ENCODE measurements at regions not wholly inside any gene's neighbourhood (a gene's known extent, or its start where the extent isn't known, plus 50 kb on each side); places are given as distances from the start of the nearest gene placed in this dataset.
A peak's percentile ranks its signal among the peaks of the same experiment; 100 is the strongest.

DNA sequence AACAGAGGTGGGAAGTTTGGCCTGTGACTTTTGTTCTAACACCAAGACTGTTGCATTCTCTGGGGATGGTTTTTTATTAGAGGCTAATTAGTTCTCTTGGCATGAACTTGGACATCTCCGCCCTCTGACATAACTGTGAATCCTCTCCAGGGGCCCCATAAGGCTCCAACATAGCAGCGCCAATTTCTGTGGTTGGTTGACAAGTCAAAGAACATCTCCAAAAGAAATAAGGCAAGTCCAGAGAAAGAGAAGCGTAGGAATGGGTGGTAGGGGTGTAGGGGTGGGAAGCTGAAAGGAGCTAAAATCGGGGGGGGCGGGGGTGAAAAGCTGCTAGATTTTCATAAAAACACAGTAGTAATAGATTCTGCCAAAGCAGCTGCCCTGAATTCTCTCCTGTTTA lies 81.0 kb upstream of the DAB2 start:
- no peaks in the 10 kb centered on the region for H3K36me3 ChIP-seq (ENCODE audit: insufficient read depth, low read length)
- no peaks in the 10 kb centered on the region for H3K27me3 ChIP-seq (ENCODE audit: control insufficient read depth in 1 of 2, insufficient read depth in 2 of 2, low read length in 2 of 2)
- H3K4me3 ChIP-seq (ENCODE audit: low read depth in 1 of 2, low read length in 2 of 2) = no peak overlapping the region
- no peak overlapping the region for H3K27ac ChIP-seq (ENCODE audit: low read depth, low read length)
- H3K4me1 ChIP-seq (ENCODE audit: insufficient read depth, low read length) = peaks cover 27% of the 10 kb centered on the region
- no peak overlapping the region for H3K9ac ChIP-seq (ENCODE audit: low read length)
- H3K9me3 ChIP-seq (ENCODE audit: low read length) = no peaks in the 10 kb centered on the region

DNA sequence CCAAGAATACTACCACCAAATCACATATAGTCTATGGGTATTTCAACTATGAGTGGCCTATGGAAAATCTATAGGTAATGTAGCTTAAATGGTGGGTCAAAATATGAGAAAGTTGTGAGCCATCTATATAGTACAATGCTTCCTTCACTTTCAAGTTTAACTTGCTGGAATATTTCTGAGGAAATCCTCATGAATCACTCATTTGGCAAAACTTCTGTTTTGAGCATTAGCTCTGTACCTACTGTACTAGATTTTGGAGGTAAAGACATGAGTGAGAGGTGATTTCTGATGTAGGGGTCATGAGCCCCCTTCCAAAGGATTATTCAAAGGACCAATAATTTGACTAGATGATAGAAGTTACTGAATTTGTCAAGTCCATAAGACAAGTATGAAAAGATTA lies 80.6 kb upstream of the DAB2 start:
- Histone ChIP-seq H3K4me1 (ENCODE audit: insufficient read depth, low read length) (peaks cover 27% of the 10 kb centered on the region), H3K9me3 (ENCODE audit: low read length) (no peaks in the 10 kb centered on the region), H3K27ac (ENCODE audit: low read depth, low read length) (no peak overlapping the region), H3K4me3 (ENCODE audit: low read depth in 1 of 2, low read length in 2 of 2) (no peak overlapping the region), H3K9ac (ENCODE audit: low read length) (no peak overlapping the region), H3K36me3 (ENCODE audit: insufficient read depth, low read length) (no peaks in the 10 kb centered on the region), H3K27me3 (ENCODE audit: control insufficient read depth in 1 of 2, insufficient read depth in 2 of 2, low read length in 2 of 2) (no peaks in the 10 kb centered on the region)

DNA sequence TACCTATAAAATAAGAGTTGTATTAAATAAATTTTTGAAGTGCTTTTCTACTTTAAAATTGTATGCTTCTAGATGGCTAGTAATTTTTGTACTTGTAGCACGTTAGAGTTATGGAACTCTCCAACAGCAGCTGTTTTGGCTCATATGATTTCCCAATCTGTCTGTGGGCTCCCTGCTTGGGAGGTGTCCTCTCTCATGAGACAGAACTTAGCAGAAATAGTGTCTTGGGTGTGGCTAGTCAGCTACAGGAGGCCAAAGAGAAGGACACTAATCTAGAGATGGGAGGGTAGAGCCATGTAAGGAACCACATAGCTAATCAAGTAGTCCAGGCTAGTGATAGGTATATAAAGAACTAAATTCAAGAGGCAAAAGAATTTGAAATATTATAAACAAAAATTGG lies 78.4 kb upstream of the DAB2 start:
- Histone ChIP-seq H3K9ac (ENCODE audit: low read length) (no peak overlapping the region), H3K36me3 (ENCODE audit: insufficient read depth, low read length) (no peaks in the 10 kb centered on the region), H3K27me3 (ENCODE audit: control insufficient read depth in 1 of 2, insufficient read depth in 2 of 2, low read length in 2 of 2) (no peaks in the 10 kb centered on the region), H3K4me1 (ENCODE audit: insufficient read depth, low read length) (peaks cover 27% of the 10 kb centered on the region), H3K9me3 (ENCODE audit: low read length) (no peaks in the 10 kb centered on the region), H3K27ac (ENCODE audit: low read depth, low read length) (peak overlapping the region; percentile 14), H3K4me3 (ENCODE audit: low read depth in 1 of 2, low read length in 2 of 2) (no peak overlapping the region)

DNA sequence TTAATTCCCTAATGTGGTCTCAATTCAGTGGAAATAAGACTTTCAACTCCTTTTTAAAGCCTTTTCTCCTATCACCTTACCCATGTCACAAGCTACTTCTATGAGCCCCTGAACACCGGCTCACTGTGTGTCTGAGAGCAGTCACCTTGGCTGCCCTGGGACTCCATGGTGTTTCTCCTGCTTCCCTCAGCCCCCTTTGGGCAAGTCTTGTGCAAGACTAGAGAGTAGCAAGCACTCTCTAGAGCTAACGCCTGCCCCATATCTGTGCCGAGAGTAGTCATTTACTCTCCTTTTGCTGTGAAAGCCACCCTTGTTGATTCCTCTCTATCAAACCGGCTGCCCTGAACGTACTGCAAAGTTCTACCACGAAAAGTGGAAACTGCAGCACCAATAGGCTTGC lies 77.9 kb upstream of the DAB2 start:
- H3K9me3 ChIP-seq (ENCODE audit: low read length) = no peaks in the 10 kb centered on the region
- peak overlapping the region; percentile 63 for H3K27ac ChIP-seq (ENCODE audit: low read depth, low read length)
- peaks cover 27% of the 10 kb centered on the region for H3K4me1 ChIP-seq (ENCODE audit: insufficient read depth, low read length)
- no peak overlapping the region for H3K4me3 ChIP-seq (ENCODE audit: low read depth in 1 of 2, low read length in 2 of 2)
- no peaks in the 10 kb centered on the region for H3K27me3 ChIP-seq (ENCODE audit: control insufficient read depth in 1 of 2, insufficient read depth in 2 of 2, low read length in 2 of 2)
- no peaks in the 10 kb centered on the region for H3K36me3 ChIP-seq (ENCODE audit: insufficient read depth, low read length)
- no peak overlapping the region for H3K9ac ChIP-seq (ENCODE audit: low read length)

DNA sequence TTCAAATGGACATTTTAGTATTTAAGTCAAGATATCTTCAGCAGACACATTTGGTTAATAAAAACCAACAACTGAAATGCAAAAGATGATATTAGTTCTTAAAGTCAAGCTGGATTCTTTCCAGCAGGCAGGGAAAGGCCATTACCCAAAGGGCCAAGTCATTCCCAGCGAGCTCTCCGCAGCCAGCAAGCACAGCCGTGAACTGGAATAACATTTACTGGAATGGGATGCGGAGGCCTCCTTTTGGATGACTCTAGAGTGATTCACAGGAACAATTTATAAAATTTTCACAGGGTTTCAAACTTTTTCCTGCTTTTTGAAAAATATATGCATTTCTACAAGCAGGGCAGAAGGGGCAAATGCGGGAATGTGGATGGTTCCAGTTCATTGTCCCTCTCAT lies 76.6 kb upstream of the DAB2 start:
- H3K9me3 ChIP-seq (ENCODE audit: low read length) = no peaks in the 10 kb centered on the region
- H3K36me3 ChIP-seq (ENCODE audit: insufficient read depth, low read length) = no peaks in the 10 kb centered on the region
- H3K4me1 ChIP-seq (ENCODE audit: insufficient read depth, low read length) = peaks cover 27% of the 10 kb centered on the region
- peak overlapping the region; percentile 13 for H3K27ac ChIP-seq (ENCODE audit: low read depth, low read length)
- no peaks in the 10 kb centered on the region for H3K27me3 ChIP-seq (ENCODE audit: control insufficient read depth in 1 of 2, insufficient read depth in 2 of 2, low read length in 2 of 2)
- no peak overlapping the region for H3K9ac ChIP-seq (ENCODE audit: low read length)
- no peak overlapping the region for H3K4me3 ChIP-seq (ENCODE audit: low read depth in 1 of 2, low read length in 2 of 2)

DNA sequence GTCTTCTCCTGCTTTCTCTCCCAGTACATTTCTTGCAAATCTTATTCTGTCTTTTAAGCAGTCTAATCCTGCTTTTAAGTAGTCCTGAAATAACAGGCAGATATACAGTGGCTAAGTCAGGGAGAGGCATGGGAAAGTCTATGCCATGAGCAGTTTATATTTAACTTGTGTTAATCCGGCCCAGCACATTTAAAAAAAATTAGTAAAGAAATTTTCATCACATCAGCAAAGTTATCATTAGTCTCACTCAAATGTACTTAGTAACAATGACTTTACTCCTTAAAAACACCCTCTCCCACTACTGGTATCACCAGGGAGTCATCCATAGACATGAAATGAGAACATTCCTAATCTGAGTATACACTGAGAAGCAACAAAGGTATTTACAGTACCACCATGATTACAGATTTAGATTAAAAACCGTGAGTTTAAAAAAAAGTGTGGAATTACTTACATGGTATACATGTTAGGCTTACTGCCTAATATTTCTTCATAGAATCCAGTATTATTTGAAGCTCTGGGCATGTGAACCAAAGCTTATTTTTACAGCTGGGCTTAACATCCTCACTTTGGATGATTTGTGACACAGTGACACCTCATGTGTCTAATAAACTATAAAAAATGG lies 75.9 kb upstream of the DAB2 start:
- no peaks in the 10 kb centered on the region for H3K36me3 ChIP-seq (ENCODE audit: insufficient read depth, low read length)
- no peak overlapping the region for H3K9ac ChIP-seq (ENCODE audit: low read length)
- no peaks in the 10 kb centered on the region for H3K27me3 ChIP-seq (ENCODE audit: control insufficient read depth in 1 of 2, insufficient read depth in 2 of 2, low read length in 2 of 2)
- H3K4me1 ChIP-seq (ENCODE audit: insufficient read depth, low read length) = peaks cover 27% of the 10 kb centered on the region
- H3K4me3 ChIP-seq (ENCODE audit: low read depth in 1 of 2, low read length in 2 of 2) = no peak overlapping the region
- peak overlapping the region; percentile 13 for H3K27ac ChIP-seq (ENCODE audit: low read depth, low read length)
- H3K9me3 ChIP-seq (ENCODE audit: low read length) = no peaks in the 10 kb centered on the region

DNA sequence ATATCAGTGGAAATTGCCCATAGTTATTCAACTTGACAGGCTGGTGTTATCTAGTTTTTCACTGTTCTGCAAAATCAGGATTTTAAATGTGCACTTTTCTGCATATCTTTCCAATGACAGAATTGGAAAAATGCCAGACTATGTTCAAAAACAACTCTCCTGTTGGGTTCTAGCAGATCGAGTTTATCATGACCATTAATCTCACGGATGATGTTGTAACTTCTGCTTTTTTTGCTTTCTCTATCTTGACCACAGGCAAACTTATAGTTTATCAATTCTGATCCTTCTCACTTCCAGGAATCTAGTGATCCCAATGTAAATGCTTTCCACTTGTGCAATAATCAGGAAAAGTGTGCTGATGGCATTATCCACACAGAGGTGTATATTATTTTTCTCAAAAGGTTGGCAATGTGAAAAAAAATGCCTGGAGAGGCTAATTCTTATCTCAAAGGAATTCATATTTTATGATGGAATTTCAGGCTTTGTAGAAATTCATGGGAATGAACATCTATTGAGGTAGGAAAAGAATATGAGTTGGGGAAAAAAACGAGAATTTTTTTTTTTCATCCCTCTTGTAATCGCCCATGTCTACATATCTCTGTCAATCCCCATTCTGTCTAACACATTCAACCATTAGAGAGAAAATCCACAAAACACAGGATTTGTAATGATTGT lies 73.6 kb upstream of the DAB2 start:
- Histone ChIP-seq H3K4me3 (ENCODE audit: low read depth in 1 of 2, low read length in 2 of 2) (no peak overlapping the region), H3K27ac (ENCODE audit: low read depth, low read length) (no peak overlapping the region), H3K9me3 (ENCODE audit: low read length) (no peaks in the 10 kb centered on the region), H3K36me3 (ENCODE audit: insufficient read depth, low read length) (no peaks in the 10 kb centered on the region), H3K27me3 (ENCODE audit: control insufficient read depth in 1 of 2, insufficient read depth in 2 of 2, low read length in 2 of 2) (no peaks in the 10 kb centered on the region), H3K4me1 (ENCODE audit: insufficient read depth, low read length) (peaks cover 23% of the 10 kb centered on the region), H3K9ac (ENCODE audit: low read length) (no peak overlapping the region)

DNA sequence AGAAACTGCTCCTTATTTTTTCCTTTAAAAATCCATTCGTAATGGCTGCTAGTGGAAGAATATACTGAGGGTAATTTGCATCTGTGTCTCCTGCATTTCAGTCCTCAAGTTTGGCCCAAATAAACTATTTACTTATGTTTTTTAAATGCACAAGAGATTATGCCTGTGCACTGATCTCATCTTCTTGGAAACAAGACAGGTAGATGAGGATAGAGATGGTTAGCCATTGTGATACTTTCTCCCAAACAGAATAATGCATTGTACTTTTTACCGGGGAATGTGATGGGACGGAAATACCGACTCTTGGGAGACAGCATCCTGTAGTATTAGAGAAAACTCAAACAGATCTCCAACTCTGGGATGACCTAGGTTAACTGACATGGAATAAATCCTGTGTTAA lies 72.5 kb upstream of the DAB2 start:
- no peak overlapping the region for H3K4me3 ChIP-seq (ENCODE audit: low read depth in 1 of 2, low read length in 2 of 2)
- H3K36me3 ChIP-seq (ENCODE audit: insufficient read depth, low read length) = no peaks in the 10 kb centered on the region
- H3K27ac ChIP-seq (ENCODE audit: low read depth, low read length) = no peak overlapping the region
- no peaks in the 10 kb centered on the region for H3K27me3 ChIP-seq (ENCODE audit: control insufficient read depth in 1 of 2, insufficient read depth in 2 of 2, low read length in 2 of 2)
- H3K9ac ChIP-seq (ENCODE audit: low read length) = no peak overlapping the region
- no peaks in the 10 kb centered on the region for H3K9me3 ChIP-seq (ENCODE audit: low read length)
- peaks cover 14% of the 10 kb centered on the region for H3K4me1 ChIP-seq (ENCODE audit: insufficient read depth, low read length)

DNA sequence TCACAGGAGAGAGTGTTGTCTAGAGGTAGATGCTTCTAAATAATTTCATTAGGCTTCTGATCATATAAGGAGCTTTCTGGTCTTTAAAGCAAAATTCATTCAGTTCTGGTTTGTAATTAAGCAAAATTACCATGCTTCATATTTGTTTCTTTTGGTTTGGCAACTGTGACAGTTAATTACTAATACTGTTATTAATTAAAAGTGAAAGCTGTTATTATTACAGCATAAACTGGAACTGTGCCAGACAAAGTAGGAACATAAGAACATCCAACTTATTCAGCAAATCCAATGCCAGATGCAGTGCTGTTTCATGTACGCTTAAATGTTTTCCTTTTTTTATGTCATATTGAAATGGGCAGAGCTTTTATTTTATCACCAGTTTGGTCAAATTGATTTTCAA lies 70.4 kb upstream of the DAB2 start:
- Histone ChIP-seq H3K27ac (ENCODE audit: low read depth, low read length) (no peak overlapping the region), H3K9me3 (ENCODE audit: low read length) (no peaks in the 10 kb centered on the region), H3K4me3 (ENCODE audit: low read depth in 1 of 2, low read length in 2 of 2) (no peak overlapping the region), H3K4me1 (ENCODE audit: insufficient read depth, low read length) (peaks cover 14% of the 10 kb centered on the region), H3K9ac (ENCODE audit: low read length) (no peak overlapping the region), H3K27me3 (ENCODE audit: control insufficient read depth in 1 of 2, insufficient read depth in 2 of 2, low read length in 2 of 2) (no peaks in the 10 kb centered on the region), H3K36me3 (ENCODE audit: insufficient read depth, low read length) (no peaks in the 10 kb centered on the region)

DNA sequence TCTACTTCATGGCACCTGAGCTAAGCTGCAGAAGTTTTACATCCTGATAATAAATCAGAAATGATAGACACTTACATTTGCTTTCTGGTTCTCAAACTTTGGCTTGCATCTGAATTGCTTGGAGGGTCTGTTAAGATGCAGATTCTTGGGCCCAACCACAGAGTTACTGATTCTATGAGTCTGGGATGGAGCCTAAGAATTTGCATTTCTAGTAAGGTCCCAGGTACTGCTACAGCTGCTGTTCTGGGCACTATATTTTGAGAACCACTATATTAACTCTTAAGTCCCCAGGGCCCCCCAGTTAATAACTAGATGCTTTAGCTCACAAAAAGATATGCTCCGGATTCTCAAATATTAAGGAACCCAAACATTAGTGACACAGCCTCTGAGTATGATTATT lies 69.8 kb upstream of the DAB2 start:
- Histone ChIP-seq H3K9ac (ENCODE audit: low read length) (no peak overlapping the region), H3K27ac (ENCODE audit: low read depth, low read length) (no peak overlapping the region), H3K4me3 (ENCODE audit: low read depth in 1 of 2, low read length in 2 of 2) (no peak overlapping the region), H3K27me3 (ENCODE audit: control insufficient read depth in 1 of 2, insufficient read depth in 2 of 2, low read length in 2 of 2) (no peaks in the 10 kb centered on the region), H3K36me3 (ENCODE audit: insufficient read depth, low read length) (no peaks in the 10 kb centered on the region), H3K4me1 (ENCODE audit: insufficient read depth, low read length) (peaks cover 14% of the 10 kb centered on the region), H3K9me3 (ENCODE audit: low read length) (no peaks in the 10 kb centered on the region)

DNA sequence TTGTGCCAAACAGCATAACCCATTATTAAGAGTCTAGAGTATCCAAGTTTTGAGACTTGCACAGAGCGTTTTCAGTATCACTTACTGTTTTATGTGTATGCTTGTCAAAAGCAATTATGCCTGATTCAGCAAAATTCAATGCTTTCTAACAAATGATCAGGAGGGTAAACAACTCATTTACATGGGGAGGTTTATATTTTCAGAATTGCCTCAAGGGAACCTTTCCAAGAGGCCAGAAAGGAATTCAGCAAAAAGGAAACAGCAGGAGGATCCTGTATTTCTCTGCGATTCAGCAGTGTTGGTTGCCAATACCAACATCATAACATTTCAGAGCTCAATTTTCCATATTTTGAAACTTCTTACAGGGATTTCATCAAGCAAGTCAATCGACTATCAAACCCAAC lies 69.3 kb upstream of the DAB2 start:
- Histone ChIP-seq H3K9me3 (ENCODE audit: low read length) (no peaks in the 10 kb centered on the region), H3K4me1 (ENCODE audit: insufficient read depth, low read length) (peaks cover 14% of the 10 kb centered on the region), H3K4me3 (ENCODE audit: low read depth in 1 of 2, low read length in 2 of 2) (no peak overlapping the region), H3K36me3 (ENCODE audit: insufficient read depth, low read length) (no peaks in the 10 kb centered on the region), H3K27me3 (ENCODE audit: control insufficient read depth in 1 of 2, insufficient read depth in 2 of 2, low read length in 2 of 2) (no peaks in the 10 kb centered on the region), H3K27ac (ENCODE audit: low read depth, low read length) (no peak overlapping the region), H3K9ac (ENCODE audit: low read length) (no peak overlapping the region)

DNA sequence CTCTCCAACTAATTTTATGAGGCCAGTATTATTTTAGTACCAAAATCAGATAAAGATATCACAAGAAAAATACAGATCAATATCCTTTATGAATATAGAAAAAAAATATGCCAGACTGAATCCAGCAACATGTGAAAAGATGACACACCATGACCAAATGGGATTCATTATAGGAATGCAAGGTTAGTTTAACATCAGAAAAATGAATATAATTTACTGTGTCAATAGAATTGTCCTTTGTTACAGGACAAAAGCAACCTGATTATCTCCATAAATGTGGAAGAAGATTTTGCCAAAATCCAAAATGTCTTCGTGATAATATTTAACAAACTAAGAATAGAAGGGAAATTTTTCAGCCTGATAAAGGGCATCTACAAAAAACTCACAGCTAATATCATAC lies 66.4 kb upstream of the DAB2 start:
- no peak overlapping the region for H3K27ac ChIP-seq (ENCODE audit: low read depth, low read length)
- no peak overlapping the region for H3K4me3 ChIP-seq (ENCODE audit: low read depth in 1 of 2, low read length in 2 of 2)
- H3K36me3 ChIP-seq (ENCODE audit: insufficient read depth, low read length) = no peaks in the 10 kb centered on the region
- peaks cover 14% of the 10 kb centered on the region for H3K4me1 ChIP-seq (ENCODE audit: insufficient read depth, low read length)
- no peaks in the 10 kb centered on the region for H3K27me3 ChIP-seq (ENCODE audit: control insufficient read depth in 1 of 2, insufficient read depth in 2 of 2, low read length in 2 of 2)
- no peaks in the 10 kb centered on the region for H3K9me3 ChIP-seq (ENCODE audit: low read length)
- H3K9ac ChIP-seq (ENCODE audit: low read length) = no peak overlapping the region
